MCF 10A (cell line): ENCODE measurements at regions not wholly inside any gene's neighbourhood (a gene's known extent, or its start where the extent isn't known, plus 50 kb on each side); places are given as distances from the start of the nearest gene placed in this dataset.

Source experiments
- BruUV-seq: library from RNA; stranded (reverse); fragments of 400-500 nt; replicated peaks from 2 replicates; lab custom pipeline; 2021; lab: Mats Ljungman, UMichigan
- CTCF ChIA-PET: fragments of 300-600 bp; sonication (Branson Sonifier 250); formaldehyde crosslinking; extraction: SDS; loops from one replicate; lab custom pipeline; 2021; ENCODE audit warnings: antibody characterized with exemption, inconsistent platforms; lab: Yijun Ruan, JAX
- POLR2A ChIA-PET: fragments of 300-600, 350-650 bp; sonication (Branson Sonifier 250); formaldehyde crosslinking; extraction: SDS; loops from one replicate; lab custom pipeline; 2020; ENCODE audit warnings: antibody characterized with exemption, inconsistent platforms; lab: Yijun Ruan, JAX
- DNase-seq: peaks from one replicate; pipeline ENCODE4 v3.0.0-alpha.2; 2018; ENCODE audit not compliant: unreplicated experiment
- H3K27ac Mint-ChIP-seq: one replicate; pipeline ENCODE4 v1.8.0; 2022; ENCODE audit warnings: mild to moderate bottlenecking, low read depth, mixed read lengths; ENCODE audit not compliant: unreplicated experiment
- H3K27me3 Mint-ChIP-seq: one replicate; pipeline ENCODE4 v1.8.0; 2022; ENCODE audit warnings: mixed read lengths; ENCODE audit not compliant: insufficient read depth, unreplicated experiment
- H3K36me3 Mint-ChIP-seq: one replicate; pipeline ENCODE4 v1.8.0; 2022; ENCODE audit warnings: mild to moderate bottlenecking, moderate library complexity, mixed read lengths; ENCODE audit not compliant: insufficient read depth, unreplicated experiment
- H3K4me1 Mint-ChIP-seq: one replicate; pipeline ENCODE4 v1.8.0; 2022; ENCODE audit warnings: mixed read lengths; ENCODE audit not compliant: insufficient read depth, unreplicated experiment
- H3K4me3 Mint-ChIP-seq: one replicate; pipeline ENCODE4 v1.8.0; 2022; ENCODE audit warnings: mild to moderate bottlenecking, moderate library complexity, mixed read lengths; ENCODE audit not compliant: unreplicated experiment
- H3K9me3 Mint-ChIP-seq: one replicate; pipeline ENCODE4 v1.8.0; 2022; ENCODE audit warnings: mixed read lengths; ENCODE audit not compliant: unreplicated experiment
- CTCF ChIP-seq: fragments of 200-600 bp; IDR thresholded peaks from one replicate; pipeline ENCODE4 v1.8.0; 2022; ENCODE audit warnings: antibody characterized with exemption, mild to moderate bottlenecking; ENCODE audit not compliant: unreplicated experiment
- intact Hi-C: fragments of 100-400 bp; cut with micrococcal nuclease; formaldehyde crosslinking; loops from 2 replicates; pipeline ENCODE4 v1.14.1; 2022

GRCh38 chr2:225326969-225327368 is 72.5 kb upstream of the NYAP2 start:
- DNase-seq = no peak
- Mint-ChIP-seq H3K27ac (no peak overlapping the region), H3K27me3 (peaks cover 16% of the 10 kb centered on the region), H3K36me3 (no peaks in the 10 kb centered on the region), H3K9me3 (no peaks in the 10 kb centered on the region), H3K4me3 (no peak overlapping the region), H3K4me1 (no peaks in the 10 kb centered on the region)
- BruUV-seq = no TSS peak
- ChIA-PET CTCF (interaction anchor here (0.5 to 0.6 kb wide), 2 partner anchors 75 to 162 kb away, joined by 3 read pairs; no protein-coding TSS in a partner anchor), POLR2A (interaction anchor here (0.7 kb wide), 1 partner anchor 270 kb away, joined by 3 read pairs; no protein-coding TSS in a partner anchor)
- intact Hi-C loops = no loop called here
- no peak for TF ChIP-seq CTCF

GRCh38 chr2:225319872-225320271 is 79.6 kb upstream of the NYAP2 start:
- intact Hi-C loops = no loop called here
- no peak overlapping the region for H3K4me3 Mint-ChIP-seq
- DNase-seq = no peak
- no peaks in the 10 kb centered on the region for H3K9me3 Mint-ChIP-seq
- ChIA-PET POLR2A (no interaction called here), CTCF (no interaction called here)
- H3K27me3 Mint-ChIP-seq = no peaks in the 10 kb centered on the region
- H3K4me1 Mint-ChIP-seq = no peaks in the 10 kb centered on the region
- no peak overlapping the region for H3K27ac Mint-ChIP-seq
- no peak for TF ChIP-seq CTCF
- no peaks in the 10 kb centered on the region for H3K36me3 Mint-ChIP-seq
- BruUV-seq = no TSS peak

GRCh38 chr2:225318440-225318839 is 81.1 kb upstream of the NYAP2 start:
- DNase-seq = no peak

GRCh38 chr2:225317186-225317585 is 82.3 kb upstream of the NYAP2 start:
- H3K27me3 Mint-ChIP-seq = peaks cover 8% of the 10 kb centered on the region
- no TSS peak for BruUV-seq
- ChIA-PET POLR2A (no interaction called here), CTCF (no interaction called here)
- no peak overlapping the region for H3K4me3 Mint-ChIP-seq
- TF ChIP-seq CTCF = no peak
- no peak for DNase-seq
- H3K9me3 Mint-ChIP-seq = no peaks in the 10 kb centered on the region
- H3K27ac Mint-ChIP-seq = no peak overlapping the region
- no peaks in the 10 kb centered on the region for H3K36me3 Mint-ChIP-seq
- H3K4me1 Mint-ChIP-seq = no peaks in the 10 kb centered on the region
- intact Hi-C loops = no loop called here

More at GRCh38 chr2:225318440-225318839, 81.1 kb upstream of the NYAP2 start:
- POLR2A ChIA-PET = no interaction called here
- no TSS peak for BruUV-seq
- no peak for TF ChIP-seq CTCF
- no peaks in the 10 kb centered on the region for H3K4me1 Mint-ChIP-seq
- CTCF ChIA-PET = no interaction called here
- H3K27me3 Mint-ChIP-seq = no peaks in the 10 kb centered on the region
- H3K4me3 Mint-ChIP-seq = no peak overlapping the region
- H3K27ac Mint-ChIP-seq = no peak overlapping the region
- H3K36me3 Mint-ChIP-seq = no peaks in the 10 kb centered on the region
- intact Hi-C loops = no loop called here
- no peaks in the 10 kb centered on the region for H3K9me3 Mint-ChIP-seq
